GM13976 (cell line): ENCODE measurements at regions not wholly inside any gene's neighbourhood (a gene's known extent, or its start where the extent isn't known, plus 50 kb on each side); places are given as distances from the start of the nearest gene placed in this dataset.

Experiments used
- DNase-seq: peaks from one replicate; pipeline ENCODE4 v3.0.0; 2012; ENCODE audit warnings: low spot score
- in situ Hi-C: fragments of 300-500 bp; cut with MboI; formaldehyde crosslinking; loops from one replicate; pipeline ENCODE4 v1.12.0; 2022; ENCODE audit warnings: low sequenced_read_pairs, mixed read lengths, inconsistent platforms; ENCODE audit not compliant: unreplicated experiment
- TF ChIP-seq, protein P1 (sequence below): IDR thresholded peaks from 2 replicates; pipeline ENCODE4 v1.5.1; 2012; ENCODE audit warnings: borderline replicate concordance, mild to moderate bottlenecking; ENCODE audit not compliant: insufficient read depth; ENCODE audit errors: extremely low read depth, missing control alignments, control extremely low read depth

DNA sequence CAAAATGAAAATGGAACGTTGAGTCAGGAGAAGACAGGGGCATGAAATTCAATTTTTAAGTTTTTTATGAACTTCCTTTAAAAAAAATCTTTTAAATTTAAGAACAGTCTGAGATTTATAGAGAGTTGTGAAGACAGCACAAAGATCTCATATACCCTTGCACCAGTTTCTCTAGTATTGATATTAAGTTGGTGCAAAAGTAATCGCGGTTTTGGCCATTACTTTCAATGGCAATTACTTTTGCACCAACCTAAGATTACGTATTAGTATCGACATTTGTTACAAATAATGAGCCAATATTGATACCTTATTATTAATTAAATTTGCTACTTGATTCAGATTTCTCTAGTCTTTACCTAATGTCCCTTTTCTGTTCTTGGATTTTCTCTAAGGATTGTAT, 684.4 kb upstream of the CDH8 start:
- in situ Hi-C loops = no loop called here
- TF ChIP-seq, protein P1, sequence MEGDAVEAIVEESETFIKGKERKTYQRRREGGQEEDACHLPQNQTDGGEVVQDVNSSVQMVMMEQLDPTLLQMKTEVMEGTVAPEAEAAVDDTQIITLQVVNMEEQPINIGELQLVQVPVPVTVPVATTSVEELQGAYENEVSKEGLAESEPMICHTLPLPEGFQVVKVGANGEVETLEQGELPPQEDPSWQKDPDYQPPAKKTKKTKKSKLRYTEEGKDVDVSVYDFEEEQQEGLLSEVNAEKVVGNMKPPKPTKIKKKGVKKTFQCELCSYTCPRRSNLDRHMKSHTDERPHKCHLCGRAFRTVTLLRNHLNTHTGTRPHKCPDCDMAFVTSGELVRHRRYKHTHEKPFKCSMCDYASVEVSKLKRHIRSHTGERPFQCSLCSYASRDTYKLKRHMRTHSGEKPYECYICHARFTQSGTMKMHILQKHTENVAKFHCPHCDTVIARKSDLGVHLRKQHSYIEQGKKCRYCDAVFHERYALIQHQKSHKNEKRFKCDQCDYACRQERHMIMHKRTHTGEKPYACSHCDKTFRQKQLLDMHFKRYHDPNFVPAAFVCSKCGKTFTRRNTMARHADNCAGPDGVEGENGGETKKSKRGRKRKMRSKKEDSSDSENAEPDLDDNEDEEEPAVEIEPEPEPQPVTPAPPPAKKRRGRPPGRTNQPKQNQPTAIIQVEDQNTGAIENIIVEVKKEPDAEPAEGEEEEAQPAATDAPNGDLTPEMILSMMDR = no peak
- no peak for DNase-seq

DNA sequence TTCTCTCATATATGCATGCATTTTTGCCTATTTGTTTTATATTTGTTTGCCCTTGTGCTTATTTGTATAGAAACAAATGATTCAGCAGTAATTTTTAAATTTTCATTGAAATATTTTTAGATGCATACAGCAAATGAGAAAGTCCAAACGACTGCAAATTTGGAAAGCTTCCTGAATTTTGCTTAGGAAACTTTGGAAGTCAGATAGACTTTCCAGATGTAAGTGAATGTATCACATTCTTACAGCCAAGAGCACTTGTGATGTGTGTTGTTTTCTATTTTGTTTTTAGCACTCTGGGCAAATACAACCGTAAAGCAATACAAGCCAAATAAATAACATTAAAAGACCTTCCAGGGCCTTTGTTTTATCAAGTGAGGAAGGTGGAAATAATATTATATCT, 680.8 kb upstream of the CDH8 start:
- TF ChIP-seq, protein P1 = no peak
- in situ Hi-C loops = no loop called here
- DNase-seq = no peak

DNA sequence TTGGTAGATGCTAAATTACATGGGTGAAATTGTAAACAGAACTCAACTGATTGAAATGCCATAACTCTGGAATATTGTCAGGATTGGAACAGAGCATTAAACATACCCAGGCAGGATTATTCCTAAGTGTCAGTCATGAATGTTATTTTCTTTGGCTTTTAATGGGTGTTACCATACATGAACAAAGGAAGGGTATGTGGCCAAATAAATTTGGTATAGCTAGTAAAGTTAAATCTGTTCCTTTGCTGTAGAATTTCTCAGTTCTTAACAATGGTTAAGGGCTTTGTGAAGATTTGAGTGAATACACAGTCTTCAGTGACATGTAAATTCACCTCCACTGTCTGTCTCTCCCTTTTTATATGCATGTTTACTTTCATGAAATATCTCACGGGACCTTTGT, 679.5 kb upstream of the CDH8 start:
- DNase-seq = no peak
- TF ChIP-seq, protein P1 = no peak
- in situ Hi-C loops = no loop called here

DNA sequence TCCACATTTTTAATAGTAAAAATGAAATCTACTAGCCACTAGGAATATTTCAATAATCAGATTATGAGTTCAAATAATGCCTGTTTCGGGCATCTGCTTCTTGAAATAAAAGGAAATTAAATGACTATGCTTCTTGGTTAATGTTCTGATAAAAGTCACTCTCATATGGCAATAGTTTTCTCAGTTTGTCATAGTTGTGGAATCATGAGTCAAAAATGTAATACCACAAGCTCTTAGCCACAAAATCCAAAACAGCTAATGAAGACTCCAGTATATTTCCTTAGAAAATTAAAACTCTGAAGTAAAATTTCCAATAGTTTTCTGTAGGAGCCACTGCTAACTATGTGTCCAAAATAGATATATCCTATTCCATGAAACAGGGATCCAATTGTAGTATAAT, 676.3 kb upstream of the CDH8 start:
- in situ Hi-C loops = no loop called here
- DNase-seq = no peak
- TF ChIP-seq, protein P1 = no peak

DNA sequence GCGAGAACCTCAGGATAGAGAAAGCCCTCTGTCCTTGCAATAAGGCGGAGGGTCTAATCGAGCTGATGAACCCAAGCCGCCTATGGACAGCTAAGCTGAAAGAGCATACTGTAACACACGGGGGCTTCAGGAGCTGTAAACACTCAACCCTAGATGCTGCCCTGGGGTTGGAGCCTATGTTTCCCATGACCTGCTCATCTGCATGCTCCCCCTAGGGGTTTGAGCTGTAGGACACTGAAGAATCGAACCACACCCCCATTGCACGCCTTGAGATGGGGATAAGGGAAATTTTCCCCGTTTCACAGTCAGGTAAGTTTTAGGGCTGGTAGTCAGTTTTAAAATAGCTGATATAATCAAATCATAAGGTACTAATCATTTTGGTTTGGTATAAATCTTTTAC, 675.6 kb upstream of the CDH8 start:
- TF ChIP-seq, protein P1 = no peak
- no peak for DNase-seq
- in situ Hi-C loops = no loop called here

DNA sequence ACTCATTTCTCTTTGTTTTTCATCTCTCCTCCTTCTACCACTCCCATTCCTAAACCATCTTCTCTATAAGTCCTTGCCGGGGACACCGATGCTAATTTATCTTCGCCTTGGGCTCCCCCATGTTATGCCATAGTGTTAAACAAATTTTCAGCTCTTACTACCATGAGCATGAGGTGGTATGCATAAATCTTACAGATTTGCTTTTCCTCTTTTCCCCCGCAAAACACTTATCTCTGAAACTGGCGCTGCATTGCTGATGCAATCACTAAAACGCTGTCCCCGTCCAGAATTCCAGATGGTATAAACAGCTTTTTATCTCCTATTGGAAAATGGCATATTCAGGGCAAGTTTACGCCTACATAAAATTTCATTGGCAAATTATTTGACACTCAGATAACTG, 673.6 kb upstream of the CDH8 start:
- TF ChIP-seq, protein P1 = no peak
- in situ Hi-C loops = no loop called here
- DNase-seq = no peak

DNA sequence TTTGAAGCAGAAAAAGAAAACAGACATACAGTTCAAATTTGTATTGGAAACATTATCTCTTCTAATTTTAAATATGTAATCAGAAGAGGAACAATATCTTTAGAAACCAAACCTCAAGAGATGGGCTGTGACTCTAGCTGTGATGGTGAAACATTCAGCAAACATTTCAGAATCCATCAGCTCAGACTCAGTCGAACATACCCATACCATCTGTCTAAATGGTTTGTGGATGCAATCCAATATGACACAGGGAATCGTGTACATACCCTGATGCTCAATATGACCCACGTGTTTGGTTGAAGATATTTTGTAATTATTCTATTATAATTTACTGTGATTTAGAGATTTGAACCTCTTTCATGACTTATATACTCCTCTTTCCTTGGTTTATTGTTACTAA, 665.2 kb upstream of the CDH8 start:
- in situ Hi-C loops = no loop called here
- DNase-seq = no peak
- TF ChIP-seq, protein P1 = no peak
